OCI-LY7 (cell line): ENCODE measurements at regions not wholly inside any gene's neighbourhood (a gene's known extent, or its start where the extent isn't known, plus 50 kb on each side); places are given as distances from the start of the nearest gene placed in this dataset.

Experiments
- BruUV-seq: library from RNA; stranded (reverse); fragments of 400-500 nt; replicated peaks from 2 replicates; lab custom pipeline; 2021; lab: Mats Ljungman, UMichigan
- CTCF ChIA-PET: fragments of 300-600 bp; sonication (Branson Sonifier 250); formaldehyde crosslinking; loops from one replicate; lab custom pipeline; 2022; ENCODE audit warnings: antibody characterized with exemption; ENCODE audit not compliant: unreplicated experiment; lab: Charles Lee
- POLR2A ChIA-PET: fragments of 300-600 bp; sonication (Branson Sonifier 250); formaldehyde crosslinking; loops from one replicate; lab custom pipeline; 2022; ENCODE audit warnings: antibody characterized with exemption; lab: Charles Lee
- DNase-seq: peaks from one replicate; pipeline ENCODE4 v3.0.0-alpha.2; 2015; ENCODE audit warnings: low spot score
- H2AFZ ChIP-seq: fragments of 200-600 bp; sonication (generic), shearing (Covaris generic); 2 replicates; pipeline ENCODE4 v1.6.1; 2014; ENCODE audit warnings: mild to moderate bottlenecking, antibody characterized with exemption, low read length, moderate library complexity
- H3K27ac ChIP-seq: fragments of 200-600 bp; sonication (generic); 2 replicates; pipeline ENCODE4 v1.5.1; 2014; ENCODE audit warnings: mixed run types, low read depth, mild to moderate bottlenecking, moderate library complexity, low read length, inconsistent platforms; ENCODE audit not compliant: poor library complexity, severe bottlenecking
- H3K36me3 ChIP-seq: fragments of 200-600 bp; sonication (generic); 2 replicates; pipeline ENCODE4 v1.6.1; 2014; ENCODE audit warnings: mild to moderate bottlenecking, antibody characterized with exemption, low read length, moderate library complexity, mixed read lengths; ENCODE audit not compliant: insufficient read depth
- H3K4me1 ChIP-seq: fragments of 200-600 bp; sonication (generic); 2 replicates; pipeline ENCODE4 v1.5.1; 2014; ENCODE audit warnings: mild to moderate bottlenecking, low read length; ENCODE audit not compliant: insufficient read depth, poor library complexity, severe bottlenecking
- H3K4me2 ChIP-seq: fragments of 200-600 bp; sonication (generic); 2 replicates; pipeline ENCODE4 v1.6.1; 2014; ENCODE audit warnings: mild to moderate bottlenecking, low read length
- H3K4me3 ChIP-seq: fragments of 200-600 bp; sonication (generic); 2 replicates; pipeline ENCODE4 v1.5.1; 2014; ENCODE audit warnings: mild to moderate bottlenecking, low read depth, low read length; ENCODE audit not compliant: poor library complexity, severe bottlenecking
- H3K79me2 ChIP-seq: fragments of 200-600 bp; sonication (generic); 2 replicates; pipeline ENCODE4 v1.6.1; 2016; ENCODE audit warnings: low read depth, mild to moderate bottlenecking, low read length, moderate library complexity, mixed read lengths; ENCODE audit not compliant: insufficient read depth
- H3K9me2 ChIP-seq: fragments of 200-600 bp; sonication (generic); 2 replicates; pipeline ENCODE4 v1.6.1; 2016; ENCODE audit warnings: mild to moderate bottlenecking, low read length, mixed read lengths; ENCODE audit not compliant: insufficient read depth
- H3K9me3 ChIP-seq: fragments of 200-600 bp; sonication (generic); 2 replicates; pipeline ENCODE4 v1.6.1; 2014; ENCODE audit warnings: mild to moderate bottlenecking, mixed run types, low read length, mixed read lengths
- H4K20me1 ChIP-seq: fragments of 200-600 bp; sonication (generic); 2 replicates; pipeline ENCODE4 v1.6.1; 2014; ENCODE audit warnings: mild to moderate bottlenecking, antibody characterized with exemption, low read length, moderate library complexity, mixed read lengths; ENCODE audit not compliant: insufficient read depth
- CTCF ChIP-seq: fragments of 200-600 bp; sonication (generic); conservative IDR thresholded peaks from 2 replicates; pipeline ENCODE4 v1.5.1; 2014; ENCODE audit warnings: mild to moderate bottlenecking, antibody characterized with exemption, low read length, moderate library complexity, mixed read lengths
- EZH2phosphoT487 ChIP-seq: fragments of 200-600 bp; sonication (generic); IDR thresholded peaks from 2 replicates; pipeline ENCODE4 v1.6.1; 2018; ENCODE audit warnings: low read depth, borderline replicate concordance, mild to moderate bottlenecking, mixed run types, antibody characterized with exemption, low read length, moderate library complexity, mixed read lengths
- intact Hi-C: fragments of 100-400 bp; cut with micrococcal nuclease; formaldehyde crosslinking; loops from one replicate; pipeline ENCODE4 v1.10.0; 2022; ENCODE audit not compliant: unreplicated experiment

- Histone ChIP-seq H3K9me3 (no peaks in the 10 kb centered on the region), H3K4me1 (no peaks in the 10 kb centered on the region), H3K27ac (no peak overlapping the region), H3K9me2 (no peaks in the 10 kb centered on the region), H4K20me1 (no peaks in the 10 kb centered on the region), H3K4me2 (no peak overlapping the region), H2AFZ (no peak overlapping the region), H3K79me2 (no peaks in the 10 kb centered on the region), H3K4me3 (no peak overlapping the region), H3K36me3 (no peaks in the 10 kb centered on the region)
- TF ChIP-seq EZH2phosphoT487 (no peak), CTCF (no peak)
- CTCF ChIA-PET, result no interaction called here
- no TSS peak for BruUV-seq
- DNase-seq, result no peak
- POLR2A ChIA-PET, result no interaction called here
- intact Hi-C loops, result no loop called here
Observed at GRCh38 chr12:28925719-28926376, 223.2 kb upstream of the FAR2 start.

- BruUV-seq, result no TSS peak
- H3K4me2 ChIP-seq, result no peak overlapping the region
- CTCF ChIA-PET, result no interaction called here
- no peaks in the 10 kb centered on the region for H3K9me3 ChIP-seq
- H3K79me2 ChIP-seq, result no peaks in the 10 kb centered on the region
- no peak for TF ChIP-seq EZH2phosphoT487
- no peak for TF ChIP-seq CTCF
- H2AFZ ChIP-seq, result no peak overlapping the region
- no peaks in the 10 kb centered on the region for H4K20me1 ChIP-seq
- no peak overlapping the region for H3K27ac ChIP-seq
- H3K36me3 ChIP-seq, result no peaks in the 10 kb centered on the region
- no peak overlapping the region for H3K4me3 ChIP-seq
- DNase-seq, result no peak
- no peaks in the 10 kb centered on the region for H3K4me1 ChIP-seq
- POLR2A ChIA-PET, result interaction anchor here (0.7 kb wide), 1 partner anchor 310 kb away, joined by 5 read pairs; no protein-coding TSS in a partner anchor
- H3K9me2 ChIP-seq, result no peaks in the 10 kb centered on the region
- intact Hi-C loops, result no loop called here
Observed at GRCh38 chr12:28930704-28931103, 218.4 kb upstream of the FAR2 start.

GRCh38 chr12:28933176-28933575 lies 215.9 kb upstream of the FAR2 start:
- BruUV-seq, result no TSS peak
- no peak for TF ChIP-seq EZH2phosphoT487
- no peak for TF ChIP-seq CTCF
- intact Hi-C loops, result no loop called here
- Histone ChIP-seq H3K9me3 (no peaks in the 10 kb centered on the region), H3K9me2 (no peaks in the 10 kb centered on the region), H3K4me1 (no peaks in the 10 kb centered on the region), H3K27ac (no peak overlapping the region), H3K79me2 (no peaks in the 10 kb centered on the region), H3K4me3 (no peak overlapping the region), H3K4me2 (no peak overlapping the region), H4K20me1 (no peaks in the 10 kb centered on the region), H3K36me3 (no peaks in the 10 kb centered on the region), H2AFZ (no peak overlapping the region)
- no peak for DNase-seq
- POLR2A ChIA-PET, result interaction anchor here (0.5 kb wide), 1 partner anchor 882 kb away, joined by 3 read pairs; no protein-coding TSS in a partner anchor
- CTCF ChIA-PET, result no interaction called here
